WTC11 (cell line): ENCODE measurements at regions not wholly inside any gene's neighbourhood (a gene's known extent, or its start where the extent isn't known, plus 50 kb on each side); places are given as distances from the start of the nearest gene placed in this dataset.

ENCODE experiments used
- CBFB ChIP-seq: sonication (generic); formaldehyde crosslinking; IDR thresholded peaks from 2 replicates; pipeline ENCODE4 v1.8.1; 2022; ENCODE audit warnings: mild to moderate bottlenecking, low read depth, missing genetic modification reagents
- ZNF121 ChIP-seq: sonication (generic); formaldehyde crosslinking; IDR thresholded peaks from 2 replicates; pipeline ENCODE4 v1.8.0; 2023; ENCODE audit warnings: missing genetic modification reagents
- TF ChIP-seq, protein P1 (sequence below): sonication (generic); formaldehyde crosslinking; IDR thresholded peaks from 2 replicates; pipeline ENCODE4 v1.8.1; 2023; ENCODE audit warnings: mild to moderate bottlenecking, missing genetic modification reagents, moderate library complexity

DNA sequence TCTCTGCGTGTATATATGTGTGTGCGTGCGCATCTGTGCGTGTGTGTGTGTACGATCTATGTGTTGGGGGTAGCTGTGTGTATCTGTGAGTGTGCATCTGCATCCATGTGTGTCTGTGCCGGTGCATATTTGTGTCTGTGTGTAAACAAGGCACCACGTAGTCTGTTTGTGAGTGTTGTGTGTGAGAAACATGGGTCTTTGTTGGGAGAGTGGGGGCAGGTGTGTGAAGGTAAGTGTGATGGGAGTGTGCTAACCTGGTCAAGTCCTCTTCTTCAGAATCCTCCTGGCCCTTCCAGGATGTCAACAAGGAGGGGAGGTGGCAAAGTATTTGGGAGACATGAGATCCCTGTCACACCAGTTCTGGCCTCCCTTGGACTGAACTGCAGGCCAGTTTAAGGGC lies 87.2 kb downstream of the HIF1AN start:
- TF ChIP-seq, protein P1, sequence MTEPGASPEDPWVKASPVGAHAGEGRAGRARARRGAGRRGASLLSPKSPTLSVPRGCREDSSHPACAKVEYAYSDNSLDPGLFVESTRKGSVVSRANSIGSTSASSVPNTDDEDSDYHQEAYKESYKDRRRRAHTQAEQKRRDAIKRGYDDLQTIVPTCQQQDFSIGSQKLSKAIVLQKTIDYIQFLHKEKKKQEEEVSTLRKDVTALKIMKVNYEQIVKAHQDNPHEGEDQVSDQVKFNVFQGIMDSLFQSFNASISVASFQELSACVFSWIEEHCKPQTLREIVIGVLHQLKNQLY (CRISPR knock-in tag), result no peak
- TF ChIP-seq CBFB (CRISPR knock-in tag) (no peak), ZNF121 (no peak)
